DOHH2 (cell line): ENCODE measurements at regions not wholly inside any gene's neighbourhood (a gene's known extent, or its start where the extent isn't known, plus 50 kb on each side); places are given as distances from the start of the nearest gene placed in this dataset.

Experiments
- EZH2phosphoT487 ChIP-seq: fragments of 200-600 bp; sonication (generic); IDR thresholded peaks from 2 replicates; pipeline ENCODE4 v1.6.1; 2017; ENCODE audit warnings: borderline replicate concordance, mild to moderate bottlenecking, antibody characterized with exemption, low read length, moderate library complexity, mixed read lengths
- TF ChIP-seq, protein P1 (sequence below): fragments of 200-600 bp; sonication (generic); IDR thresholded peaks from one replicate; pipeline ENCODE4 v1.5.1; 2014; ENCODE audit warnings: antibody characterized with exemption, mild to moderate bottlenecking, low read depth, low read length; ENCODE audit not compliant: poor library complexity, severe bottlenecking

DNA sequence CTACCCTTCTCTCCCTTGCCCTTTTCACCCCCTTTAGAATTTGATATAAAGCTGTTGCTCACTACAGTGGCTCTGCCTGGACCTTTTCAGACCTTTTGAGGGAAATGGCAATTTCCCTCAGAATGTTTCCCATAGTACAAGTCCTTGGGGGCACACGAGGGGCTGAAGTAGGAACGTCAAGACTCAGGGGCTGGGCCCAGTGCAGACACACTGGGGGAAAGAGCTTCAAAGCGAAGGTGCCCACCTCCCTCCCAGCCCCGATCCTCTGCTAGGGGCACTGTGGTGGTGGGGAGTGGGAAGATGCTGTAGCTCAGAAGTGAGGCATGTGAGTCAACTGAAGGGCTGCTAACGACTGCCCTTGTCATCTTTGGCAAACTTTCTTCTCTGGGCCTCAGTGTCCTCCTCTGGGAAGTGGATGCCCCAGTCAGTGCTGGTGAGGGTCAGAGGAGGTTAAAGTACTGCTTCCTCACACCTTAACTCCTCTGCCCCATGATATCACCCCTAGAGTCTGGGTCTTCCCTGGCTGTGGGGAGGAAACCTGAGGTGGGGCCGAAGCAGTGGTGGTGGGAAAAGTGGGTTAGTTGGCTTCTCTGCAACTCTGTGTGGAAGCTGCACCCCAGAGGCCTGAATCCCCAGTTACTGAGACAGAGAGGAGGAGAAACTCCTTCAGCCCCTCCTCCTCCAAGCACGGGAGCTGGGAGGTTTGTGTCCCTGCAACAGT lies 425.3 kb upstream of the B3GAT1 start:
- TF ChIP-seq, protein P1, sequence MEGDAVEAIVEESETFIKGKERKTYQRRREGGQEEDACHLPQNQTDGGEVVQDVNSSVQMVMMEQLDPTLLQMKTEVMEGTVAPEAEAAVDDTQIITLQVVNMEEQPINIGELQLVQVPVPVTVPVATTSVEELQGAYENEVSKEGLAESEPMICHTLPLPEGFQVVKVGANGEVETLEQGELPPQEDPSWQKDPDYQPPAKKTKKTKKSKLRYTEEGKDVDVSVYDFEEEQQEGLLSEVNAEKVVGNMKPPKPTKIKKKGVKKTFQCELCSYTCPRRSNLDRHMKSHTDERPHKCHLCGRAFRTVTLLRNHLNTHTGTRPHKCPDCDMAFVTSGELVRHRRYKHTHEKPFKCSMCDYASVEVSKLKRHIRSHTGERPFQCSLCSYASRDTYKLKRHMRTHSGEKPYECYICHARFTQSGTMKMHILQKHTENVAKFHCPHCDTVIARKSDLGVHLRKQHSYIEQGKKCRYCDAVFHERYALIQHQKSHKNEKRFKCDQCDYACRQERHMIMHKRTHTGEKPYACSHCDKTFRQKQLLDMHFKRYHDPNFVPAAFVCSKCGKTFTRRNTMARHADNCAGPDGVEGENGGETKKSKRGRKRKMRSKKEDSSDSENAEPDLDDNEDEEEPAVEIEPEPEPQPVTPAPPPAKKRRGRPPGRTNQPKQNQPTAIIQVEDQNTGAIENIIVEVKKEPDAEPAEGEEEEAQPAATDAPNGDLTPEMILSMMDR, result no peak
- TF ChIP-seq EZH2phosphoT487, result no peak
